Duodenal mucosa (tissue), 2 donors: ENCODE measurements at regions not wholly inside any gene's neighbourhood (a gene's known extent, or its start where the extent isn't known, plus 50 kb on each side); places are given as distances from the start of the nearest gene placed in this dataset.

Source experiments
- H3K27ac ChIP-seq: one replicate; pipeline ENCODE4 v1.7.0; 2013; ENCODE audit warnings: low read depth, low read length
- H3K27me3 ChIP-seq, 2 donors: one replicate each; pipeline ENCODE4 v1.7.0; 2013; ENCODE audit warnings: low read length in 2 of 2, control low read depth in 1 of 2; ENCODE audit not compliant: insufficient read depth in 2 of 2, control insufficient read depth in 1 of 2
- H3K36me3 ChIP-seq, 2 donors: one replicate each; pipeline ENCODE4 v1.7.0; 2013; ENCODE audit warnings: low read length in 2 of 2, control low read depth in 1 of 2; ENCODE audit not compliant: insufficient read depth in 2 of 2, control insufficient read depth in 1 of 2
- H3K4me1 ChIP-seq, 2 donors: one replicate each; pipeline ENCODE4 v1.7.0; 2013; ENCODE audit warnings: low read length in 2 of 2, control low read depth in 1 of 2; ENCODE audit not compliant: insufficient read depth in 2 of 2, control insufficient read depth in 1 of 2
- H3K4me3 ChIP-seq, 2 donors: one replicate each; pipeline ENCODE4 v1.7.0; 2013; ENCODE audit warnings: low read length in 2 of 2, low read depth in 1 of 2
- H3K9ac ChIP-seq, 2 donors: one replicate each; pipeline ENCODE4 v1.7.0; 2013; ENCODE audit warnings: low read length in 2 of 2, low read depth in 1 of 2
- H3K9me3 ChIP-seq, 2 donors: one replicate each; pipeline ENCODE4 v1.7.0; 2013; ENCODE audit warnings: low read length in 2 of 2, control low read depth in 1 of 2; ENCODE audit not compliant: control insufficient read depth in 1 of 2

DNA sequence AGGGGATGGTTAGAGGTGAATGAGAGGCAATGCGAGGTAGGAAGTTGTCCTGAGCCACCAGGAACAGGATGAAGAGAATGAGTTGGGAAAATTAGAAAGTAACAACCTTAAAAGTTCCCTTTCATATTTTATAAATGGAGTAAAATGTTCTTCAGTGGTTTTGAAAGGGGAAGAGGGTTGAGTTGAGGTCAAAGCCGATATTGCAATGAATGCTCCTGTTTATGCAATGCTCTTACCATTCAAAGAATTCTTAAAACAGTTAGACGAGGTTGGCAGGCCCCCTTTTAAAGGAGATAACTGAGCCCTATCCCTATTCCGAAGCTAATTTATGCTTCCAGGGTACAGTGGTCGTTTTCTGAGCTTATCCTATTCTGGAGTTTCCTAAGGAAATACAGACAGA, 2110.3 kb upstream of the CELF4 start:
- no peak overlapping the region for H3K4me3 ChIP-seq
- H3K9me3 ChIP-seq: no peaks in the 10 kb centered on the region
- no peaks in the 10 kb centered on the region for H3K36me3 ChIP-seq
- H3K4me1 ChIP-seq: no peaks in the 10 kb centered on the region
- H3K9ac ChIP-seq: no peak overlapping the region
- H3K27ac ChIP-seq: no peak overlapping the region
- no peaks in the 10 kb centered on the region for H3K27me3 ChIP-seq

DNA sequence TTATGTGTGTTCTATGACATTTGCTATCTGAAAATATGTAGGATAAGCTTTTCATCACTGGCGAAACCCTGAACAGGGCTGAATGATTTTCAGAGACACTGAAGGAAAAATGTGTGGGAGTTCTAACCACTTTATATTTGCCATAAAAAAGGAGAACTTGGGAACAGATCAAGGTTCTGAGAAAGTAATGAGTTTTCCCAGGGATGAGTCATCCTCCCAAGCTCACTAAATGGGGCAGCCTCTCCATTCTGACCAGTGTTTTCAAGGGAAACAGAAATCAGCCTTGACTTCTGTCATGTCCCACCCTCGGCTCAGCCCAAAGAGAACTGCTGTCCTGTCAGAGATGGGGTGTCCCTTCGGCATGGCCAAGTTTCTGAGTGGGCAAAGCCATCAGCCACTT, 2109.8 kb upstream of the CELF4 start:
- H3K36me3 ChIP-seq: no peaks in the 10 kb centered on the region
- H3K4me3 ChIP-seq: no peak overlapping the region
- H3K4me1 ChIP-seq: no peaks in the 10 kb centered on the region
- no peaks in the 10 kb centered on the region for H3K9me3 ChIP-seq
- no peaks in the 10 kb centered on the region for H3K27me3 ChIP-seq
- H3K9ac ChIP-seq: no peak overlapping the region
- no peak overlapping the region for H3K27ac ChIP-seq

GRCh38 chr18:39672171-39672570, 2106.6 kb upstream of the CELF4 start:
- Histone ChIP-seq H3K27ac (no peak overlapping the region), H3K9me3 (no peaks in the 10 kb centered on the region), H3K27me3 (no peaks in the 10 kb centered on the region), H3K9ac (no peak overlapping the region), H3K4me3 (no peak overlapping the region), H3K4me1 (no peaks in the 10 kb centered on the region), H3K36me3 (no peaks in the 10 kb centered on the region)

DNA sequence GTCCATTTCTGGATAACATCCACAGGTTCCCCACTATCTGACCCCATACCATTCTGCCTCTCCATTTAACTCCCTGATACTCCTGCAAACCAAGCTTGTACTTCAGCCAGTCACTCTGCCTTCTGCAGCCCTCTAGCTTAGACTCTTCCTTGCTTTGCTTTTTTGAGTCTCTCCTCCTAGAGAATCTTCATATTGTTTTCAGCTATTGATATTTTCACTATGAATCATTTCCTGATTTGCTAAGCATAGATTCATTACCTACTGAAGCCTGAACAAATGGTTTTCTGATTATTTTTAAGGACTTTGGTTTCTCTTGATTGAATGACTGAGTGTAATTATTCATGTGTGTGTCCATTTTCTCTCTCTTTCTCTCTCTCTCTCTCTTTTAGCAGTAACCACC, 2102.3 kb upstream of the CELF4 start:
- no peak overlapping the region for H3K27ac ChIP-seq
- H3K4me1 ChIP-seq: peaks cover 0 to 8% of the 10 kb centered on the region in 2 donors
- no peaks in the 10 kb centered on the region for H3K36me3 ChIP-seq
- no peak overlapping the region for H3K9ac ChIP-seq
- H3K4me3 ChIP-seq: no peak overlapping the region
- H3K27me3 ChIP-seq: no peaks in the 10 kb centered on the region
- H3K9me3 ChIP-seq: no peaks in the 10 kb centered on the region

DNA sequence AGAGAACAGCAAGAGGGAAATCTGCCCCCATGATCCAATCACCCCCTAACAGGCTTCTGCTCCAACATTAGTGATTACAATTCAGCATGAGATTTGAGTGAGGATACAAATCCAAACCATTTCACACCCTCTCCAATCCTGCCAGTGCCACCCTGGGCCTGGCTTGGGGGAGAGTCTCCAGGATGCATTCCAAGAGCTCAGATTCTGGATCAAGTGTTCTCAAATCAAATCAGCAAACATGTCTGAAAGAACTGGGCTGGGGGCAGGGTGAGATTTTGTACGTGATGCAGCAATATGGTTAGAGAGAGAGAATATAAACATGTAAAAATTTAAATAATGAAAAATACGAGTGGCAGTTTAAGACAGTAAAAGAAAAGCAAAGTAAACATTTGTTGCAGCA, 2100.9 kb upstream of the CELF4 start:
- Histone ChIP-seq H3K27ac (no peak overlapping the region), H3K9me3 (no peaks in the 10 kb centered on the region), H3K27me3 (no peaks in the 10 kb centered on the region), H3K9ac (no peak overlapping the region), H3K36me3 (no peaks in the 10 kb centered on the region), H3K4me3 (no peak overlapping the region), H3K4me1 (peaks cover 0 to 8% of the 10 kb centered on the region in 2 donors)

GRCh38 chr18:39661856-39662366, 2096.3 kb upstream of the CELF4 start:
- H3K9me3 ChIP-seq: no peaks in the 10 kb centered on the region
- no peak overlapping the region for H3K9ac ChIP-seq
- no peaks in the 10 kb centered on the region for H3K36me3 ChIP-seq
- no peak overlapping the region for H3K4me3 ChIP-seq
- peaks cover 0 to 8% of the 10 kb centered on the region in 2 donors for H3K4me1 ChIP-seq
- no peaks in the 10 kb centered on the region for H3K27me3 ChIP-seq
- H3K27ac ChIP-seq: no peak overlapping the region

DNA sequence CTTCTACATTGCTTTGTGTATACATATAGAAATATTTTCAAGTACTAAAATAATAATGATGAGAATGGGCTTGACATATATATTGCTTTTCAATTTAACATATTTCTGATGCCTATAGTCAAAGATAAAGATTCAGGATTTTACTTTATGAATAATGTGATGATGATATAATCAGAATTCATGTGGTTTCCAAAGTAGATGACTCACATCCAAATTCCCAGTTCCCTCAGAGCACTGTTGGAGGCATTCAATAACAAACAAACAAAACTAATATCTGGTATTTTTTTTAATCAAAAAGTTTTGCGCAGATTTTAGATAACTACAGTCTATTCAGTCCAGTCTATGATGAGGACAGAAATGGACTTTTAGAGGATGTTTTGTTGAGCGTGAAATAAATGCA, 2094.5 kb upstream of the CELF4 start:
- peaks cover 0 to 8% of the 10 kb centered on the region in 2 donors for H3K4me1 ChIP-seq
- no peak overlapping the region for H3K4me3 ChIP-seq

DNA sequence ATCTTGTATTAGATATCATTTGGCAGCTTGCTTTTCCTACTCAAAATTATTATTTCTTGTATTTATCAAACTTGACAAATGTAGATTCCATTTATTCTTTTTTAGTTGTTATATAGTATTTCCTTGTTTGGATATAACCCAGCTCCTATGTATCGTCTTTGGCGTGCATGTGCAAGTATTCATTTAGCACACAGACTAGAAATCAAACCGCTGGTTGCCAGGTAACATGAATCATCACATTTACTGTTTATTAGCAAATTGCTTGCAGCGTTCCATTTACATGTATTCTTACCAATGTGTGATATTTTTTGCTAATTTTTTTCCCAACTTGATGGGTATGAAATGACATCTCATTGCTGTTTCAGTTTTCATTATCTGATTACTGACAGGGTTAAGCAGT, 2089.7 kb upstream of the CELF4 start:
- H3K9ac ChIP-seq: no peak overlapping the region
- H3K4me1 ChIP-seq: no peaks in the 10 kb centered on the region
- H3K27ac ChIP-seq: no peak overlapping the region
- H3K9me3 ChIP-seq: no peaks in the 10 kb centered on the region
- no peaks in the 10 kb centered on the region for H3K27me3 ChIP-seq
- no peak overlapping the region for H3K4me3 ChIP-seq
- no peaks in the 10 kb centered on the region for H3K36me3 ChIP-seq

More for the DNA sequence above, 2094.5 kb upstream of the CELF4 start:
- H3K9me3 ChIP-seq: no peaks in the 10 kb centered on the region
- no peak overlapping the region for H3K27ac ChIP-seq
- no peak overlapping the region for H3K9ac ChIP-seq
- H3K36me3 ChIP-seq: no peaks in the 10 kb centered on the region
- H3K27me3 ChIP-seq: no peaks in the 10 kb centered on the region

DNA sequence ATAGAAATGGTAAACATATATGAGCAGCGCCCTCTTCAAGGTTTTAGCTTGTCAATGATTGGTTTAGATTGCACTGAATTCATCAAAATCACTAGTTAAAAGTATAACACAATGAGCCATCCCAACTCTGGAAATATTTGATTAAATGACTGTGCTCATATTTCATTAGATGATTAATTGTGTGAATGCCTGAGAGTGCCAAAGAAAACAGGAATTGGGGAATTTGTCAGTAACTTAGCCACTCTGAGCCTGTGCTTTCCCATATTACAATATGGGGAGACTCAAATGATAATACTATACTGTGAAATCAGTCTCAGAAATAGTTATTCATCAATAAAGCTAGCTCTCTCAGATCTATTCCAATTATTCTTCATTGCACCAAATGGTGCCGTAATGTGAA, 2087.6 kb upstream of the CELF4 start:
- Histone ChIP-seq H3K4me3 (no peak overlapping the region), H3K4me1 (no peaks in the 10 kb centered on the region), H3K9ac (no peak overlapping the region), H3K27ac (no peak overlapping the region), H3K36me3 (no peaks in the 10 kb centered on the region), H3K27me3 (no peaks in the 10 kb centered on the region), H3K9me3 (no peaks in the 10 kb centered on the region)

DNA sequence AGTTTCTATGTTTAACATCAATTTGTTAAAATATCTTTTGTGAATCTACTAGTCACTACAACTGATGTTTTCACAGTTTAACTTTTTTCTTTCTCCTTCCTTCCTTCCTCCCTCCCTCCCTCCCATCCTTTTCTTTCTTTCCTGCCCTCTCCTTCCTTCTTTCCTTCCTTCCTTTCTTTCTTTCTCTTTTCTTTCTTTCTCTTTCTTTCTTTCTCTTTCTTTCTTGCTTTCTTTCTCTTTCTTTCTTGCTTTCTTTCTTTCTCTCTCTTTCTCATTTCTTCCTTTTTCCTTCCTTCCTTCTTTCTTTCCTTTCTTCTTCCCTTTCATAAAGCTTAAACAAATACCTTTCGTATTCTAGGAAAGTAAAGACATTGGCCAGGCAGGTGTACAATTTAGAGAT, 2083.0 kb upstream of the CELF4 start:
- Histone ChIP-seq H3K27ac (no peak overlapping the region), H3K4me1 (no peaks in the 10 kb centered on the region), H3K4me3 (no peak overlapping the region), H3K9me3 (no peaks in the 10 kb centered on the region), H3K9ac (no peak overlapping the region), H3K36me3 (no peaks in the 10 kb centered on the region), H3K27me3 (no peaks in the 10 kb centered on the region)
